ENCODE measurements at regions not wholly inside any gene's neighbourhood (a gene's known extent, or its start where the extent isn't known, plus 50 kb on each side); places are given as distances from the start of the nearest gene placed in this dataset.

- no peak for TF ChIP-seq CTCF (IDR thresholded peaks at IDR 0.05)
- H3K9ac ChIP-seq (ENCODE audit: low read depth in 2 of 2, low read length in 2 of 2) = no peak overlapping the region
- no peak overlapping the region for H3K27ac ChIP-seq
- H3K27me3 ChIP-seq = no peaks in the 10 kb centered on the region
- no peaks in the 10 kb centered on the region for H3K4me1 ChIP-seq
- no peaks in the 10 kb centered on the region for H3K36me3 ChIP-seq
- DNase-seq = no peak
- intact Hi-C loops (cut with DNase I) = no loop called here
- no peak overlapping the region for H3K4me3 ChIP-seq
- no peaks in the 10 kb centered on the region for H3K9me3 ChIP-seq
These were observed 226.5 kb upstream of the RBMS1 start for GRCh38 chr2:160720098-160720497.

- no peak overlapping the region for H3K27ac ChIP-seq
- H3K36me3 ChIP-seq = no peaks in the 10 kb centered on the region
- H3K9ac ChIP-seq (ENCODE audit: low read depth in 2 of 2, low read length in 2 of 2) = no peak overlapping the region
- H3K9me3 ChIP-seq = no peaks in the 10 kb centered on the region
- H3K4me1 ChIP-seq = no peaks in the 10 kb centered on the region
- no peaks in the 10 kb centered on the region for H3K27me3 ChIP-seq
- TF ChIP-seq CTCF (IDR thresholded peaks at IDR 0.05) = no peak
- intact Hi-C loops (cut with DNase I) = no loop called here
- H3K4me3 ChIP-seq = no peak overlapping the region
- DNase-seq = no peak
These were observed 227.8 kb upstream of the RBMS1 start for GRCh38 chr2:160721089-160722040.

- TF ChIP-seq CTCF (IDR thresholded peaks at IDR 0.05) = no peak
- DNase-seq = no peak
- intact Hi-C loops (cut with DNase I) = no loop called here
These were observed 232.4 kb upstream of the RBMS1 start for GRCh38 chr2:160726046-160726445.

DNA sequence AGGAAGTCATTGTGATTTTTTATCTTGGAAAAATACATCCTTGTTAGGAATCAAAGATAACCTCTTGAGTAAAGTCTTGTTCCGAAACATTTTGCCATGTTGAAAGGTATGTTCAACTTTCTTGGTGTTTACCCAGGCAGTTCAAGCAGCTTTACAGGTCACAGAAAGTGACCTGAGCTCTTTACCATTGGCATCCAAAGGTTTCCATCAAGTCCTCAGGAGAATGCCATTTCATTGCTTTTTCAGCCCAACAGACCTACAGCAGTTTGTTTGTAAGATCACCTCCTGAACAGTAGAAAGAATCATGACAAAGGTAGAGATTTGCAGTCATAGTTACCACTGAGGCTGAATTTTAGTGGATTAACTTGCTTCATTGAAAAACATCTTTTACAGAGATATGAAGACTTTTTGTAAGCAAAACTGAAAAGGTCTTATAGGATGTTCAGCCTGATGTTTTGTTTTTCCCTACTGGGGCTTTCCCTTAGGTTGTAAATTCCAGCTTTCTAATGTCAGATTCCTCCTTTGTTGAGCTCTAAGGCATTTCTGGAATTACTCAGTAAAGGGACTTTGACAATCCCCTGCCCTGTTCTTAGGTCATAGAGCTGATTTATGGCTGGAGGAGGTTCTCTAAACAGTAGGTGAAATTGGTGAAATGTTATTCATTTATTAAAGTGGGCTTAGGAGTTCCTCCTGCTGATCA, 236.8 kb upstream of the RBMS1 start:
- no peaks in the 10 kb centered on the region for H3K27me3 ChIP-seq
- no peak for DNase-seq
- no peak overlapping the region for H3K4me3 ChIP-seq
- H3K36me3 ChIP-seq = no peaks in the 10 kb centered on the region
- no peaks in the 10 kb centered on the region for H3K4me1 ChIP-seq
- intact Hi-C loops (cut with DNase I) = no loop called here
- H3K27ac ChIP-seq = no peak overlapping the region
- H3K9me3 ChIP-seq = no peaks in the 10 kb centered on the region
- TF ChIP-seq CTCF (IDR thresholded peaks at IDR 0.05) = no peak
- no peak overlapping the region for H3K9ac ChIP-seq (ENCODE audit: low read depth in 2 of 2, low read length in 2 of 2)

More at GRCh38 chr2:160726046-160726445, 232.4 kb upstream of the RBMS1 start:
- no peaks in the 10 kb centered on the region for H3K4me1 ChIP-seq
- H3K9me3 ChIP-seq = no peaks in the 10 kb centered on the region
- H3K27me3 ChIP-seq = no peaks in the 10 kb centered on the region
- H3K36me3 ChIP-seq = no peaks in the 10 kb centered on the region
- H3K27ac ChIP-seq = no peak overlapping the region
- H3K4me3 ChIP-seq = no peak overlapping the region
- no peak overlapping the region for H3K9ac ChIP-seq (ENCODE audit: low read depth in 2 of 2, low read length in 2 of 2)

GRCh38 chr2:160731415-160731814, 237.8 kb upstream of the RBMS1 start:
- H3K27me3 ChIP-seq = no peaks in the 10 kb centered on the region
- intact Hi-C loops (cut with DNase I) = no loop called here
- H3K4me1 ChIP-seq = no peaks in the 10 kb centered on the region
- no peak for DNase-seq
- no peaks in the 10 kb centered on the region for H3K9me3 ChIP-seq
- no peaks in the 10 kb centered on the region for H3K36me3 ChIP-seq
- no peak for TF ChIP-seq CTCF (IDR thresholded peaks at IDR 0.05)
- no peak overlapping the region for H3K27ac ChIP-seq
- H3K4me3 ChIP-seq = no peak overlapping the region
- no peak overlapping the region for H3K9ac ChIP-seq (ENCODE audit: low read depth in 2 of 2, low read length in 2 of 2)
